Brain pericyte (primary cell): ENCODE measurements at regions not wholly inside any gene's neighbourhood (a gene's known extent, or its start where the extent isn't known, plus 50 kb on each side); places are given as distances from the start of the nearest gene placed in this dataset.

Experiments
- DNase-seq: peaks from one replicate; pipeline ENCODE4 v3.0.0-alpha.2; 2012; ENCODE audit warnings: low read depth, low spot score

DNA sequence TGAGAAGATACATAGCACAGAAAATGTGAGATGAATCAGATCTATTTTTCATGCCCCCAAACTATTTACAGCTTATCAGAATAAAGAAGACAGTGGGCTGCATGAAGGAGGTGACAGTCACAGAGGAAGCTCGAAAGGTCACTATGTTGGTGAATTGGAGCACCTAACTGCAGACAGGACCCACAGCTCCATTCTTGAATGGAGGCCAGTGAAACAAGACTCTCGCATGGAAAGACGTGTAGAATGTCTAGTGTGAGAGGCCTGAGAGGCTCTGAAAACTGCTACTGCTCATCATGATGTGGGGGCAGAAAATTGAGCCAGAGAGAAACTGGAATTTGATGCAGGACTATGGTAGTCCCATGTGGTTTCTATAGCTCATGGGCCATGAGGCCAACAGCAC, 60.3 kb upstream of the CCDC190 start:
- DNase-seq: no peak

DNA sequence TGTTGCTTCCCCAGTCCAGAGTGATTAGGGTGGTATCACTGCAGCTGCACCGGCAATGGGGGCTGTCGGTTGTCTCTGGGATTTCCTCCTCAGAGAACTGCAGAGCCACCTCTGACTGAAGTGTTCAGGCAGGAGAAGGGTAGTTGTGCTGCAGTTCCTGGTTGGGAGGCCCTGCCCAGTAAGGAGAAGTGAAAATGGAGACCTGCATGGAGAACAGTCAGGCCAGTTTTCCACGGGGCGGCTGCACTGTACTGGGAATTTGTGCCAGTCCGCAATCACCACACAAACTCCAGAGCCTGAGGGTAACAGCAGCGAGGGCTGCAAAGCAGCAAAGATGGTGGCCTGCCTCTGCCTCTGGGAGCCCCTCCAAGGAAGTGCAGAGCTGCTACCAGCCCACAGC, 58.1 kb upstream of the CCDC190 start:
- no peak for DNase-seq

DNA sequence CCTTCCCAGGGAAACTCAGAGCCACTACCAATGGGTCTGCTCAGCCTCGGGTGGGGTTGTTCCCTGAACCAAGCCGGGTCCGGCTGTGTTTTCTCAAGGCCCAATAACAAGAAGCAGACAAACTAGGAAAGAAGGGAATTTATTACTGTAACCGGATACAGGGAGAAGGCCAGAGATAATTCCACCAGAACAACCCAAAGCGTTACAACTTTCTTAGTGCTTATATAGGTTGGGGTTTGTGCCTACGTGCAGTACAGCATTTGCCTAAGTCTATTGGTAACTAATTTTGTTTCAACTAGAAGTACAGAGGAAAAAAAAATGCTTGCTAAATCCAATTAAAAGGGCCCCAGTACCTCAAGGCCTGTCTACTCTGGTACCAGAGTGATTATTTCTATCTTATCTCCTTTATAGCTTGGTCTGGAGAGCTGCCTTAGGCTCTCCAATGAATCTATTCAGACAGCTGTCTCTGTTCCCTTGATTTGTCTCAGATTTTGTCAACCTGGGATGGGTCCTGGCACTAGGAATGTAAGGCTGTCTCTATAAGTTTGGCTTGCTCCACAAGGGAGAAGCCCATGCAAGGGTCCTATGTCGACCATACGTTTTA, 57.3 kb upstream of the CCDC190 start:
- DNase-seq: no peak

DNA sequence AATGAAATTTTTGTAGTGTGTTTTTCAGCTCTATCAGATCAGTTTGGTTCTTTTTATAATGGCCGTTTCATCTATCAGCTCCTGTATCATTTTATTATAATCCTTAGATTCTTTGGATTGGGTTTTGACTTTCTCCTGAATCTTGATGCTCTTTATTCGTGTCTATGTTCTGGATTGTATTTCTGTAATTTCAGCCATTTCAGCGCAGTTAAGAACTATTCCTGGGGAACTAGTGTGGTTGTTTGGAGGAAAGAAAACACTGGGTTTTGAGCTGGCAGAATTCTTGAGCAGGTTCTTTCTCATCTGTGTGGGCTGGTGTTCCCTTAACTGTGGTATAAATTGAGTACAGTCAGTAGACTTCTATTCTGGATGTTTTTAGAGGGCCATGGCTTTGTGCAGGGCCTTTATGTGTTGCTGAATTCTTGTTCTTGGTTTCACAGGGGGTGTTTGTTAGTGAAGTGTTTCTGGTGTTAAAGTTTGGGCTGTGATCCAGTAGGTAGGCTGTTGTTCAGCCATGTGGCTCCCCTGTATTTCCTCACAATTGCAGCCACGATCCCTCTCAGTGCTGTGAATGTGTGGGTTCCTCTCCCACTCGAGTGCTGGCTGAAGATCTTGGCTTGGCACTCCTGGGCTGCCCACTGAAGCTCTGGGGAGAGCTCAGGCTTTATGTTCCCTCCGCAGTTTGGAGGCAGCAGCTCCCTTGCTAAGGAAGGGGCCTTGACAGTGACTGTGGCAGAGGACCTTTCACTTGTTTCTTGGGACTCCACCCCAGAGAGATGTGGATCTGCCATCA, 56.0 kb upstream of the CCDC190 start:
- no peak for DNase-seq

DNA sequence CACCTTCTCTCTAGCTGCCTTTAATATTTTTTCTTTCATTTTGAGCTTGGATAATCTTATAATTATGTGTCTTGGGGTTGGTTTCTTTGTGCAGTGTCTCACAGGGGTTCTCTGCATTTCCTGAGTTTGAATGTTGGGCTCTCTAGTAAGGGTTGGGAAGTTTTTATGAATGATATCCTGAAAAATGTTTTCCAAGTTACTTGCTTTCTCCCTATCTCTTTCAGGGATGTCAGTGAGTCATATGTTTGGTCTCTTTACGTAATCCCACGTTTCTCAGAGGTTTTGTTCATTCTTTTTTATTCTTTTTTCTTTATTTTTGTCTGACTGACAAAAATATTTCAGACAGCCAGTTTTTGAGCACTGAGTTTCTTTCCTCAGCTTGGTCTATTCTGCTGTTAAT, 55.4 kb upstream of the CCDC190 start:
- no peak for DNase-seq

DNA sequence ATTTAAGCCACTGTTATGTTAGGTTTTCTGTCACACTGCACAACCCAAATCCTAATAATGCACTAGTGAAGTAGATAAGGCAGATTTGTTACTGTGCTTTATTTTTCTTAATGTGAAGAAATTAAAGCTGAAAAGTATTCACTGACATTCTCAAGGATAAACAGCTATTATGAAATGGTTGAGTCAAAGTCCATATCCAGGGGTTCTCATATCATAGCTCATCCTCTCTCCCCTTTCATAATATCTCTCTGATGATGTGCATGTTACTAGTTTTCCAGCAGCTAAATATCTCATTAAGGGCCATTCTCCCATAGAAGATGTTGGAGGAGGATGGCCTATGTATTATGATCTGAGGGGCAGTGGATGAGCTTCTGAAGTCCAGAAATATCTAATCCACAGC, 53.6 kb upstream of the CCDC190 start:
- DNase-seq: no peak

DNA sequence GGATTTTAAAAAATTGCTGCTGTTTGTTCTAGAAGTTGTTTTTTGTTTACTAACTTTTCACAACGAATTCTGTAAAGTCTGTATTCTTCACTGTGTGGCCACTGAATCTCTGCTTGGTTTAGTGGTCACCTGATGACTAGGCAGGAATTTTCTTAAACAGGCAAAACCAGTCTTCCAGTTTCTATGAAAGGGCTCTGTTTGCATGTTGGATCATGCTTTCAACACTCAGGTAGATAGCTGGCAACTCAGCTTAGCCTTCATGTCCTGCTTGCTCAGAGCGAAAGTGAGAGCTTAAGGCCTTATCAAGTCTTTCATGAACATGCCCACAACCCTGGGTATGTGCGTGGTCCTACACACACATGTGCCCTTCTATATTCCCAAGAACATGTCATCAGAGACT, 52.4 kb upstream of the CCDC190 start:
- DNase-seq: no peak

DNA sequence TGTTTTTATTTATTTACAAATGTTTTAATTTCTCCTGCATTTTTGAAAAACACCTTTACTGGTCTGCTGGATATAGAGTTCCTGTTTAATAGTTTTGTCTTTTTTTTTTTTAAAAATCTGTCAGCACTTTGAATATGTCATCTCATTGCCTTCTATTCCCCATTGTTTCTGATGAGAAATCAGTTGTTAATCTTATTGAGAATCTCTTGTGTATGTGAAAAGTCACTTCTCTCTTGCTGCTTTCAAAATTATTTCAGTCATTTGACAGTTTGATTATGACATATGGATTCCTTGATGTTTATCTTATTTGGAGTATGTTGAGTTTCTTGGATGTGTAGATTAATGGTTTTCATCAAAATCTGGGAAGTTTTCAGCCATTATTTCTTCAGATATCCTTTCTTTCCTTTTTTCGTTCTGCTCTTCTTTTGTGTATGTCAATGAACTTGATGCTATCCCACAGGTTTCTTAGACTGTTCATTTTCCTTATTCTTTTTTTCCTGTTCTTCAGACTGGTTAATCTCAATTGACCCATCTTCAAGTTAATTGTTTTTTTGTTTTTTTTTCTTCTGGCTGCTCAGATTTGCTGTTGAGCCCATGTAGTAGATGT, 51.2 kb upstream of the CCDC190 start:
- no peak for DNase-seq
